ENCODE measurements at regions not wholly inside any gene's neighbourhood (a gene's known extent, or its start where the extent isn't known, plus 50 kb on each side); places are given as distances from the start of the nearest gene placed in this dataset.

- TF ChIP-seq GATA2 (IDR thresholded peaks at IDR 0.05; ENCODE audit: low read depth, low read length) = no peak
- TF ChIP-seq GATA3 (IDR thresholded peaks at IDR 0.05; ENCODE audit: low read depth, low read length) = no peak
Observed at GRCh38 chr4:186775902-186776301, 52.2 kb upstream of the FAT1 start.

- TF ChIP-seq GATA3 (IDR thresholded peaks at IDR 0.05; ENCODE audit: low read depth, low read length) (no peak), GATA2 (IDR thresholded peaks at IDR 0.05; ENCODE audit: low read depth, low read length) (no peak)
Observed at GRCh38 chr4:186778134-186778533, 54.5 kb upstream of the FAT1 start.

DNA sequence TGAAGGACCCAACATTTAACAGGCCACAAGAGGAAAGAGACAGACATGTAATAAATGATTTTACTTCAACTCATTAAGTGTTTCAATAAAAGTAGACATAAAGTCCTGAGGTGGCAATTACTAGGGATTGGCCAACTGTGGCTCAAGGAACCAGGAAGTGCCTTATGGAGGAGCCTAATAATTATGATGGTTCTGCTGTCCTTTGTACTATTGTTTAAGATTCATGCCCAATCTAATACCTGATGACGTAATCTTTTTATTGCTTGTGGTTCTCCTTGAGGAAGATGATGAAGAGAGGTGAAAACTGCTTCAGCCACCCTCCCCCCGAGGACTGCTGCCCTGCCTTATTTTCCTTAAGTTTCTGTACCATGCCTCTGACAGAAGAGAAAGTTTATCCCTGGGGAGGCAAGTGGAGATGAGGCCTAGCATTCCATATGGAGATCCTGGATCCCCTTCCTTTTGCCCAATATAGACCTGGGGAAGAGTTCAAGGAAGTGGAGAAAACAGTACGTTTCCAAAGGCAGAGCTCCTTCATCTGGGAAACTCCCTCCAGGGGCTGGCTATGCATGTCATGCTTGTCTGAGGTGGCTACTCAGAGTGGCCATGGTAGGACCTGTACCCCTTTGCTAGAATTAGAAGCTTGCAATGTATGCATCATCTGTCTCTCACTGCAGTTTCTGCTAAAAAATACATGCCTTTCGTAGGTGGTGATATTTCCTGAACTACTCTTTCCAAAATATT is 56.8 kb upstream of the FAT1 start:
- TF ChIP-seq GATA2 (IDR thresholded peaks at IDR 0.05; ENCODE audit: low read depth, low read length) (no peak), GATA3 (IDR thresholded peaks at IDR 0.05; ENCODE audit: low read depth, low read length) (no peak)

- TF ChIP-seq GATA2 (IDR thresholded peaks at IDR 0.05; ENCODE audit: low read depth, low read length) = no peak
- no peak for TF ChIP-seq GATA3 (IDR thresholded peaks at IDR 0.05; ENCODE audit: low read depth, low read length)
Observed at GRCh38 chr4:186781032-186781917, 57.6 kb upstream of the FAT1 start.

- no peak for TF ChIP-seq GATA3 (IDR thresholded peaks at IDR 0.05; ENCODE audit: low read depth, low read length)
- no peak for TF ChIP-seq GATA2 (IDR thresholded peaks at IDR 0.05; ENCODE audit: low read depth, low read length)
Observed at GRCh38 chr4:186782302-186782701, 58.6 kb upstream of the FAT1 start.

DNA sequence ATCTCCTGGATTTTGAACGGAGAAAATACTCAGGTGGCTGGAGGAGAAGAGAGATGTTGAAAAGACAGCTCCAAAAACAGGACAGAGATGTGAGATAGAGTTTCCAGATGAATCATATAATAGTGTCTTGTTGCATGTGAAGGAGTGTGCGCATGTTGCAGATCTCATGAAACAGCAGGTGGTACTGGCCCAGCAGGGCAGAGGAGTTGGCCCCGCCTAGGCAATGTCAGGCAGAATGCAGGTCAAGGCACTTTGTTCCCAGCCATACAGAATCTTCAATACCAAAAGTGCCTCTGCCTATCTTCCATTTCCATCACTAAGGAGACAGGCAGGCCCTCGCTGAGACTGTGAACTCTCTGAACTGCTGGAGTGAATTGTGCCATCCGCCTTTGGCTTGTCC is 63.9 kb upstream of the FAT1 start:
- TF ChIP-seq GATA2 (IDR thresholded peaks at IDR 0.05; ENCODE audit: low read depth, low read length) = no peak
- TF ChIP-seq GATA3 (IDR thresholded peaks at IDR 0.05; ENCODE audit: low read depth, low read length) = no peak

DNA sequence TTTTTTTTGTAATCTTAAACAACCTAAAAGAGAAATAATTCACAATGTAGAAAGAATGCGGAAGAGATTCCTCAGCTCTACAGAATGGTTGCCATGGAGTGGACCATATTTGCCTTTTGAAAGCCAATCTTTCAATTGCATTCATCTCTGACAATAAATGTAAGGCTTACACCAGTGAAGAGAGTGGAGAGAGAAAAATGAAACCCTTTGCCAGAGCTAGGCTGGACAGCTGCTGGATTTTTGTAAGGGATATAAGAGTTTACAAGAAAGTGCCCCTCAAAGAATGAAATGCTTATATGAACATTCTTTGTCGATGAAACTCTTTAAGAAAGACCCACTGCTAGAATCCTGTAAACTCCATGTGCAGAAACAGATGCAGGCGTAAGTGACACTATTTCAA is 66.0 kb upstream of the FAT1 start:
- TF ChIP-seq GATA2 (IDR thresholded peaks at IDR 0.05; ENCODE audit: low read depth, low read length) = no peak
- no peak for TF ChIP-seq GATA3 (IDR thresholded peaks at IDR 0.05; ENCODE audit: low read depth, low read length)

DNA sequence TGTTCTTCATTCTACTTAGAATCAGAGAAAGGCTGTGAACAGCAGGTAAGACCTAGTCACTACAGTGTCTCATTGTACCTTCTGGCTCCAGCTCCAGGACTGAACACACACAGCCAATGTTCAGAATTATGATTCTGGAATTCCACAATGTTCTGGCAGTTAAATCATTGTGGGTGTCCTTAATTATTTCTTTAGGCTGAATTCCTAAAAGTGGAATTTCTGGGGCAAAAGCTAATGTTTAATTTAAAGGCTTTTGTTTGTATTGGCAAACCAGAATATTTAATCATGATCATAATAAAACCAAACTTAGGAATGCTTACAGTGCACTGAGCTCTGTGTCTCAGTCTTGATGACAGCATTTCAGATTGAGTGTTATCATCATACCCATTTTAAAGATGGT is 67.0 kb upstream of the FAT1 start:
- TF ChIP-seq GATA3 (IDR thresholded peaks at IDR 0.05; ENCODE audit: low read depth, low read length) (no peak), GATA2 (IDR thresholded peaks at IDR 0.05; ENCODE audit: low read depth, low read length) (no peak)

DNA sequence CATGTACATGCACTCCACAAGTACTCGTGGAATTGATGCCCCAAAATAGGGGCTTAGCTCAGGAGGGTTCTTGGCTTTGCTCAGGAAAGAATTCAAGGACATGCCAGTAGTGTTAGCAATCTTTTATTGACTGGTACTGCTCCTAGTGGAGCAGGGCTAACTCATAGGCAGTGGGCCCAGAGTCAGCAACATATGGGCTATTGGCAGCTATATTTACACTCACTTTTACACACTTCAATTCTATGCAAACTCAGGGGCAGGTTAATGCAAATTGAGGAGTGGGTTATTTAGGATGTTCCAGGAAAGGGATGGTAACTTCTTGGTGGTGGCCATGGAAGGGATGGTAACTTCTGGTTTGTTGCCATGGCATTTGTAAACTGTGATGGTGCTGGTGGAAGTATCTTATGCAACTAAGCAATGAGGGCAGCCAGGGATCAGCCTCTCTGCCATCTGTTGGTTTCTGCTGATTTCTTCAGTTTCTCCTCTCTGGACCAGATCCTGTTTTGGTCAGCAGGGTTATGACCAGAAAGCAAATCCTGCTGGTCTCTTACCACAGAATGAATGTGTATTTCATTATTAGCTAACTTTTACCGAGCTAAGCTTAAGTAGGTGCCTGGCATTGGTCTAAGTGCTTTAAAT is 69.2 kb upstream of the FAT1 start:
- TF ChIP-seq GATA2 (IDR thresholded peaks at IDR 0.05; ENCODE audit: low read depth, low read length) = no peak

GRCh38 chr4:186798951-186799659 is 75.4 kb upstream of the FAT1 start:
- no peak for TF ChIP-seq GATA2 (IDR thresholded peaks at IDR 0.05; ENCODE audit: low read depth, low read length)
- no peak for TF ChIP-seq GATA3 (IDR thresholded peaks at IDR 0.05; ENCODE audit: low read depth, low read length)

GRCh38 chr4:186805020-186805820 is 81.6 kb upstream of the FAT1 start:
- TF ChIP-seq GATA3 (IDR thresholded peaks at IDR 0.05; ENCODE audit: low read depth, low read length) (no peak), GATA2 (IDR thresholded peaks at IDR 0.05; ENCODE audit: low read depth, low read length) (no peak)

DNA sequence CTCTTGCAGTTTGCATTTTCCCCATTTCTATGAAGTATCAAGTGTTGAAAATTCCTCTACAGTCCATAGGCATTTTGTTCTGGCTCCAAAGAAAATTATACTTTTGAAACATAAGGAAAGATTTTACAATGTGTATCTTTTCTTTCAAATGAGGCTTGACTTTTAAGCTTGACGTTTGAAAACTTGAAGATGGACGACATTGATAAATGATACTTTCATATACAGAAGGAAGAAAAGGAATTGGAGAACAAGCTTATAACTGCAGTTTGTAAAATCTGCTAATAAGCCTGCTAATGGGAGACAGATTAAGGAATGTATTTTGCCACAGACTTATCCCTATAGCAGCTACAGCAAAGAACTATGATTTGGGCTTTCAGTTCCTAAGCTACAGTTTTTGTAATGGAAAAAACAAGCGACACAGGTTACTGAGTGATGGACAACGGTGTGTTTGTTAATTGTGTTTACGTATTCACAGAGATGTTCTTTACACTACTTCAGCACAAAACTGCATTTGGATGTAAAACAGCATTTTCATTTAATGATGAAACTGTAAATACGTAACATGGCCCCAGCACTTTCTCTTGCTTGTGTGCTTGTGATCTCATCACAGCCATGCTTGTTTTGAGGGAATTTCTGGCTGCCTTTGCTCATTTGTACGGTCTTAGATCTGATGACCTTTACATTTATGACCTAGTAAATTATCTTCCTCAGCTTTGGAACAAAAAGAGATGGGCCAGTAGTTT is 83.2 kb upstream of the FAT1 start:
- TF ChIP-seq GATA3 (IDR thresholded peaks at IDR 0.05; ENCODE audit: low read depth, low read length) (no peak), GATA2 (IDR thresholded peaks at IDR 0.05; ENCODE audit: low read depth, low read length) (no peak)
